ENCODE measurements at regions not wholly inside any gene's neighbourhood (a gene's known extent, or its start where the extent isn't known, plus 50 kb on each side); places are given as distances from the start of the nearest gene placed in this dataset.

DNA sequence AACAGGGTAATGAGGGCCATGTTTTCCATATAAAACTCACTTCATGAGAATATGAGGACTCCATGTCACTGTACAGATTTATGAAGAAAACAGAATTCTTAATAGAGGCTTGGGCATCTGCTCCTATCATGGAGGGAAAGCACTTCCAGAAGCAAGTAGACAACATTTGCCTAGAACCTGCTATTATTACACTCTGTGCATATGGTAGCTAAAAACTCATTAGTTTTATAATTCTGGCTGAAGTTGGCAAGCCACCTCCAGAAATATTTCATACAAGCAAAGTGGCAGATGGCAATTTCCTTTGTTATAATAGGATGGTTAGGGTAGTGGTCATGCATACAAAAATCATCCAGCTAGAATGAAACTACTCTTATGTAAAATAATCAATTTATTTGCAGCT lies 65.8 kb upstream of the TLK1 start:
- no peak for FAIRE-seq
- DNase-seq (ENCODE audit: extremely low spot score, insufficient read length, low read depth), result no peak

DNA sequence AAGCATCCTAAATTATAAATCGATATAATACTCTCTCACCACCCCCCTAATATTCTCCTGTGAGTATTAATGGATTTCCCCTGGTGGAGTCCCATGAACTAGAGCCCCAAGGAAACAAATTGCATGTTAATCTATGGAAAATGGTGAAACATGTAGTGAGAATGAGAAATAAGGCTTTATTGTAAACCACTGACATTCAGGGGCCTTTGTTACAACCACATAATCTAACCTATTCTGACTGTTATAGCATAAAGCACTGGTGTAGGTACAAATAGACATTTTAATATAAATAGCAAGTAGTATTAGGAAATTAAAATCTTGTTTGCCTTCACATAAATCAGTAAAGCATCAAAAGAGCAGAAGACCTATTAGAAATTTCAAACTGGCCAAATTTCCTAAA lies 65.3 kb upstream of the TLK1 start:
- no peak for FAIRE-seq

DNA sequence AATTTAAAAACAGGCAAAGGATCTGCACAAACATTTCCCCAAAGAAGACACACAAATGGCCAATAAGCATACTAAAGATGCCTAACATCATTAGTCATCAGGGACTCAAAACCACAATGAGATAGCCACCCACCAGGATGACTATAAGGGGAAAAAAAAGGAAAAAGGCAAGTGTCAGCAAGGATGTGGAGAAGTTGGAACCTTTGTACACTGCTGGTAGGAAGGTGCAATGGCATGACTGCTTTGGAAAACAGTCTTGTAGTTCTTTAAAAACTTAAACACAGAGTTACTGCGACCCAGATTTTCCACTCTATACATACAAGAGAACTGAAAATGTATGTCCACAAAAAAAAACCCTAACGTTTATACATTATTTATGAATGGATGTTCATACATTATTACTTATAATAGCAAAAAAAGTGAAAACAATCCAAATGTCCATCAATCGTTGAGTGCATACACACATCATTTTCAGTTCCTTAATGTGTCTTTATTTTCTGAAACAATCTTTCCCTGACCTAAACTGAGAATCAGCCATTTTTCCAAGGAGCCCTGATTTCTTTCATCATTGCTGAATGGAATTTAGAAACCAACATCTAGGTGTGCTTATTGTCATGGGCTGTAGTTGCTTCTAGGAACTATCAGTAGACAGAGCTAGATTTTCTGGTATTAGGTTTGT lies 64.7 kb upstream of the TLK1 start:
- FAIRE-seq, result peak; percentile 68
- DNase-seq (ENCODE audit: extremely low spot score, insufficient read length, low read depth), result no peak

More for the DNA sequence above, 65.3 kb upstream of the TLK1 start:
- no peak for DNase-seq (ENCODE audit: extremely low spot score, insufficient read length, low read depth)

DNA sequence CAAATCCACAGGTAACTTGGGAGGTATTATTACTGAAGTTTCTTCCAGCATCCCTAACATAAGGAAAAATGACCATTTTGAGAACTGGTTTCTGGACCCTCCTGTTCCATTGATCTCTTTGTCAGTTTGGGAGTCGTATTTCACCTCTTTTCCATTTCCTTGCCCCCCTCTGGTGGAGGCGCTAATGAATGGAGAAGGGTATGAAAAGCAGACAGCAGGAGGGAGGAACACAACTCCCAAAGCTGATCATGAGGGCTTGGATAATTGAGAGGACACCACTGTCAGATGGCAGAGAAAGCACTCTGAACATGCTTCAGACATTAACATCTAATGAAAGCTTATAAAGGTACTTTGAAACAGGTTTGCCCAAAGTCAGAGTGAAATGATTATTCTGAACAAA lies 56.6 kb upstream of the TLK1 start:
- FAIRE-seq (no peak), DNase-seq (ENCODE audit: extremely low spot score, insufficient read length, low read depth) (no peak)

DNA sequence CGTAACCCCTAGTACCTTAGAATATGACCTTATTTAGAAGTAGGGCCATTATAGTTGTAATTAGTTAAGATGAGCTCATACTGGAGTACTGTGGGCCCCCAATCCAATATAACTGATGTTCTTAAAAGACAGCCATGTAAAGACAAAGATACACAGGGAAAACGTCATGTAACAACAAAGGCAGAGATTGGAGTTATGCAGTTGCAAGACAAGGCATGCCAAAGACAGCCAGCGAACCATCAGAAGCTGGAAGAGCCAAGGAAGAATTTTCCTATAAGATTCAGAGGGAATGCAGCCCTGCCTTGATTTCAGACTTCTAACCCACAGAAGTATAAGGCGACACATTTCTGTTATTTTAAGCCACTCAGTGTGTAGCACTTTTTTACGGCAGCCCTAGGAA lies 55.9 kb upstream of the TLK1 start:
- FAIRE-seq (no peak), DNase-seq (ENCODE audit: extremely low spot score, insufficient read length, low read depth) (no peak)

DNA sequence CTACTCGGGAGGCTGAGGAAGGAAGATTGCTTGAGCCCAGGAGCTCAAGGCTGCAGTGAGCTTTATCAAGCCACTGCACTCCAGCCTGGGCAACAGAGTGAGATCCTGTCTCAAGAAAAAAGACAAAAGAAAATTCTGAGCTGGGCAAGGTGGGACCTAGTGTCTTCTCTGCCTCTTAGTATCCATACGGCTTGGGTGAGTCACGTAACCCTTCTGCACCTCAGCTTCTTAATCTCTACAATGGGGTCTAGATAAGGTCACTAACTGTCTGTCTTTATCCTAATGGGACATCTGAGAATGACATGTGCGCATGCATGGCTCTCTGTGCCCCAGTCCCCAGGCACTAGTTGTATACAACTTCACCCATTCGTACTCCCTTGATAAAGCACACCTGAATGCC lies 53.4 kb upstream of the TLK1 start:
- no peak for DNase-seq (ENCODE audit: extremely low spot score, insufficient read length, low read depth)
- no peak for FAIRE-seq

GRCh38 chr2:171210864-171211431 lies 50.3 kb upstream of the TLK1 start:
- FAIRE-seq (peak; percentile 86), DNase-seq (ENCODE audit: extremely low spot score, insufficient read length, low read depth) (peak; percentile 5)
